H1 (cell line): ENCODE measurements at regions not wholly inside any gene's neighbourhood (a gene's known extent, or its start where the extent isn't known, plus 50 kb on each side); places are given as distances from the start of the nearest gene placed in this dataset.

ENCODE experiments used
- TCF12 ChIP-seq: IDR thresholded peaks from 2 replicates; pipeline ENCODE4 v1.6.1; 2011; ENCODE audit warnings: low read depth, mild to moderate bottlenecking, low read length

- TF ChIP-seq TCF12 = no peak
- TF ChIP-seq, all 59 proteins: peak for 0
Observed at GRCh38 chr7:106795084-106795876, 69.8 kb upstream of the PIK3CG start (continued).
